Muscle of leg (tissue), 3 donors: ENCODE measurements at regions not wholly inside any gene's neighbourhood (a gene's known extent, or its start where the extent isn't known, plus 50 kb on each side); places are given as distances from the start of the nearest gene placed in this dataset.

Experiments used
- DNase-seq: peaks from one replicate; pipeline ENCODE4 v3.0.0; 2013
- H3K27ac ChIP-seq: one replicate; pipeline ENCODE4 v1.5.1; 2013; ENCODE audit warnings: mild to moderate bottlenecking, low read length, control low read depth
- H3K27me3 ChIP-seq: one replicate; pipeline ENCODE4 v1.6.1; 2013; ENCODE audit warnings: low read length; ENCODE audit not compliant: control insufficient read depth, insufficient read depth
- H3K36me3 ChIP-seq: one replicate; pipeline ENCODE4 v1.6.1; 2013; ENCODE audit warnings: low read length; ENCODE audit not compliant: control insufficient read depth, insufficient read depth
- H3K4me1 ChIP-seq: one replicate; pipeline ENCODE4 v1.6.1; 2013; ENCODE audit warnings: low read length; ENCODE audit not compliant: control insufficient read depth, insufficient read depth
- H3K4me3 ChIP-seq: one replicate; pipeline ENCODE4 v1.5.1; 2013; ENCODE audit warnings: low read length, control low read depth
- H3K9me3 ChIP-seq: replicated peaks from 2 replicates; pipeline ENCODE4 v1.6.1; 2013; ENCODE audit warnings: low read depth, low read length; ENCODE audit not compliant: control insufficient read depth
- WGBS: methylation state at CpG from one replicate; pipeline ENCODE4 v1.1.5; 2013; ENCODE audit warnings: missing lambda C conversion rate; ENCODE audit not compliant: insufficient coverage; 5-methylcytosine and 5-hydroxymethylcytosine counted together

GRCh38 chr9:135008416-135008815 is 79.1 kb upstream of the OLFM1 start:
- no peaks in the 10 kb centered on the region for H3K9me3 ChIP-seq
- no peak overlapping the region for H3K27ac ChIP-seq
- no peaks in the 10 kb centered on the region for H3K4me1 ChIP-seq
- H3K27me3 ChIP-seq: peaks cover 3% of the 10 kb centered on the region
- no peak overlapping the region for H3K4me3 ChIP-seq
- 86% methylated on average over 1 of the region's 8 CpGs for WGBS
- H3K36me3 ChIP-seq: no peaks in the 10 kb centered on the region
- DNase-seq: no peak

GRCh38 chr9:135009051-135009560 is 78.4 kb upstream of the OLFM1 start:
- WGBS: 93% methylated on average over 10 of the region's 10 CpGs
- no peak for DNase-seq
- no peaks in the 10 kb centered on the region for H3K9me3 ChIP-seq
- no peaks in the 10 kb centered on the region for H3K4me1 ChIP-seq
- H3K27me3 ChIP-seq: peaks cover 2% of the 10 kb centered on the region
- no peaks in the 10 kb centered on the region for H3K36me3 ChIP-seq
- H3K4me3 ChIP-seq: no peak overlapping the region
- H3K27ac ChIP-seq: no peak overlapping the region

GRCh38 chr9:135009794-135010585 is 77.5 kb upstream of the OLFM1 start:
- Histone ChIP-seq H3K4me1 (no peaks in the 10 kb centered on the region), H3K36me3 (no peaks in the 10 kb centered on the region), H3K4me3 (no peak overlapping the region), H3K9me3 (no peaks in the 10 kb centered on the region), H3K27me3 (peaks cover 9% of the 10 kb centered on the region), H3K27ac (no peak overlapping the region)
- WGBS: 70% methylated on average over 14 of the region's 20 CpGs
- DNase-seq: no peak

- no CpG with 5 or more reads among the region's 3 CpGs for WGBS
These were observed 76.9 kb upstream of the OLFM1 start for GRCh38 chr9:135010586-135010860.

GRCh38 chr9:135010921-135011320 is 76.5 kb upstream of the OLFM1 start:
- Histone ChIP-seq H3K4me3 (no peak overlapping the region), H3K4me1 (no peaks in the 10 kb centered on the region), H3K9me3 (no peaks in the 10 kb centered on the region), H3K36me3 (no peaks in the 10 kb centered on the region), H3K27ac (no peak overlapping the region), H3K27me3 (peaks cover 11% of the 10 kb centered on the region)
- WGBS: 81% methylated on average over 7 of the region's 8 CpGs
- DNase-seq: no peak

More at GRCh38 chr9:135010586-135010860, 76.9 kb upstream of the OLFM1 start:
- Histone ChIP-seq H3K9me3 (no peaks in the 10 kb centered on the region), H3K27ac (no peak overlapping the region), H3K27me3 (peaks cover 9% of the 10 kb centered on the region), H3K4me3 (no peak overlapping the region), H3K4me1 (no peaks in the 10 kb centered on the region), H3K36me3 (no peaks in the 10 kb centered on the region)
- no peak for DNase-seq

GRCh38 chr9:135012166-135012565 is 75.3 kb upstream of the OLFM1 start:
- H3K27ac ChIP-seq: no peak overlapping the region
- H3K4me1 ChIP-seq: no peaks in the 10 kb centered on the region
- H3K9me3 ChIP-seq: no peaks in the 10 kb centered on the region
- no peak for DNase-seq
- WGBS: 79% methylated on average over 5 of the region's 5 CpGs
- peaks cover 16% of the 10 kb centered on the region for H3K27me3 ChIP-seq
- no peak overlapping the region for H3K4me3 ChIP-seq
- no peaks in the 10 kb centered on the region for H3K36me3 ChIP-seq

GRCh38 chr9:135014311-135015010 is 73.0 kb upstream of the OLFM1 start:
- no peak overlapping the region for H3K4me3 ChIP-seq
- 83% methylated on average over 18 of the region's 24 CpGs for WGBS
- H3K4me1 ChIP-seq: no peaks in the 10 kb centered on the region
- no peaks in the 10 kb centered on the region for H3K36me3 ChIP-seq
- DNase-seq: peak; percentile 12
- H3K27ac ChIP-seq: no peak overlapping the region
- H3K27me3 ChIP-seq: peaks cover 16% of the 10 kb centered on the region
- no peaks in the 10 kb centered on the region for H3K9me3 ChIP-seq

- H3K9me3 ChIP-seq: no peaks in the 10 kb centered on the region
- H3K36me3 ChIP-seq: no peaks in the 10 kb centered on the region
- WGBS: 56% methylated on average over 13 of the region's 13 CpGs
- no peak for DNase-seq
- H3K27ac ChIP-seq: no peak overlapping the region
- peaks cover 17% of the 10 kb centered on the region for H3K27me3 ChIP-seq
- H3K4me1 ChIP-seq: no peaks in the 10 kb centered on the region
- no peak overlapping the region for H3K4me3 ChIP-seq
These were observed 72.4 kb upstream of the OLFM1 start for GRCh38 chr9:135015096-135015495.

- WGBS: 60% methylated on average over 5 of the region's 6 CpGs
- Histone ChIP-seq H3K36me3 (no peaks in the 10 kb centered on the region), H3K27ac (no peak overlapping the region), H3K27me3 (peaks cover 19% of the 10 kb centered on the region), H3K9me3 (no peaks in the 10 kb centered on the region), H3K4me1 (no peaks in the 10 kb centered on the region), H3K4me3 (no peak overlapping the region)
- no peak for DNase-seq
These were observed 71.9 kb upstream of the OLFM1 start for GRCh38 chr9:135015565-135015964.

GRCh38 chr9:135016037-135016640 is 71.3 kb upstream of the OLFM1 start:
- Histone ChIP-seq H3K36me3 (no peaks in the 10 kb centered on the region), H3K4me1 (no peaks in the 10 kb centered on the region), H3K27ac (no peak overlapping the region), H3K4me3 (no peak overlapping the region), H3K9me3 (no peaks in the 10 kb centered on the region), H3K27me3 (peaks cover 19% of the 10 kb centered on the region)
- 73% methylated on average over 7 of the region's 14 CpGs for WGBS
- no peak for DNase-seq
